ENCODE measurements at regions not wholly inside any gene's neighbourhood (a gene's known extent, or its start where the extent isn't known, plus 50 kb on each side); places are given as distances from the start of the nearest gene placed in this dataset.
"Not testable (repeated sequence)": the region's sequence is repeated elsewhere in the genome, so short reads cannot be mapped to it uniquely, and the experiment has no call there.

GRCh38 chr7:111676167-111676566 is 113.9 kb upstream of the IMMP2L start:
- DNase-seq, result no peak

GRCh38 chr7:111672901-111673300 is 110.6 kb upstream of the IMMP2L start:
- no peak for DNase-seq

GRCh38 chr7:111671927-111672326 is 109.6 kb upstream of the IMMP2L start:
- DNase-seq, result no peak

- no peak for DNase-seq
These were observed 106.4 kb upstream of the IMMP2L start for GRCh38 chr7:111668711-111669110.

GRCh38 chr7:111667488-111667887 is 105.2 kb upstream of the IMMP2L start:
- no peak for DNase-seq

GRCh38 chr7:111666260-111666659 is 104.0 kb upstream of the IMMP2L start:
- no peak for DNase-seq

GRCh38 chr7:111663771-111664170 is 101.5 kb upstream of the IMMP2L start:
- no peak for DNase-seq

GRCh38 chr7:111662386-111662785 is 100.1 kb upstream of the IMMP2L start:
- DNase-seq, result no peak

GRCh38 chr7:111660478-111660877 is 98.2 kb upstream of the IMMP2L start:
- DNase-seq, result no peak

- DNase-seq, result no peak
These were observed 96.3 kb upstream of the IMMP2L start for GRCh38 chr7:111658546-111658945.

- no peak for DNase-seq
These were observed 94.7 kb upstream of the IMMP2L start for GRCh38 chr7:111657018-111657417.

GRCh38 chr7:111654343-111654742 is 92.1 kb upstream of the IMMP2L start:
- DNase-seq, result no peak

- no peak for DNase-seq
These were observed 91.6 kb upstream of the IMMP2L start for GRCh38 chr7:111653846-111654245.

GRCh38 chr7:111650456-111650999 is 88.2 kb upstream of the IMMP2L start:
- no peak for DNase-seq

- DNase-seq, result no peak
These were observed 85.6 kb upstream of the IMMP2L start for GRCh38 chr7:111647881-111648280.

GRCh38 chr7:111644595-111644994 is 82.3 kb upstream of the IMMP2L start:
- DNase-seq, result not testable (repeated sequence)

- DNase-seq, result no peak
These were observed 80.1 kb upstream of the IMMP2L start for GRCh38 chr7:111642373-111642772.

GRCh38 chr7:111640416-111640815 is 78.1 kb upstream of the IMMP2L start:
- no peak for DNase-seq

- peak; percentile 24 for DNase-seq
These were observed 77.6 kb upstream of the IMMP2L start for GRCh38 chr7:111639934-111640333.

- no peak for DNase-seq
These were observed 75.8 kb upstream of the IMMP2L start for GRCh38 chr7:111638078-111638477.

- DNase-seq, result no peak
These were observed 71.6 kb upstream of the IMMP2L start for GRCh38 chr7:111633878-111634277.

- DNase-seq, result no peak
These were observed 68.6 kb upstream of the IMMP2L start for GRCh38 chr7:111630862-111631261.

GRCh38 chr7:111622084-111622483 is 59.8 kb upstream of the IMMP2L start:
- no peak for DNase-seq
